ENCODE measurements at regions not wholly inside any gene's neighbourhood (a gene's known extent, or its start where the extent isn't known, plus 50 kb on each side); places are given as distances from the start of the nearest gene placed in this dataset.

DNA sequence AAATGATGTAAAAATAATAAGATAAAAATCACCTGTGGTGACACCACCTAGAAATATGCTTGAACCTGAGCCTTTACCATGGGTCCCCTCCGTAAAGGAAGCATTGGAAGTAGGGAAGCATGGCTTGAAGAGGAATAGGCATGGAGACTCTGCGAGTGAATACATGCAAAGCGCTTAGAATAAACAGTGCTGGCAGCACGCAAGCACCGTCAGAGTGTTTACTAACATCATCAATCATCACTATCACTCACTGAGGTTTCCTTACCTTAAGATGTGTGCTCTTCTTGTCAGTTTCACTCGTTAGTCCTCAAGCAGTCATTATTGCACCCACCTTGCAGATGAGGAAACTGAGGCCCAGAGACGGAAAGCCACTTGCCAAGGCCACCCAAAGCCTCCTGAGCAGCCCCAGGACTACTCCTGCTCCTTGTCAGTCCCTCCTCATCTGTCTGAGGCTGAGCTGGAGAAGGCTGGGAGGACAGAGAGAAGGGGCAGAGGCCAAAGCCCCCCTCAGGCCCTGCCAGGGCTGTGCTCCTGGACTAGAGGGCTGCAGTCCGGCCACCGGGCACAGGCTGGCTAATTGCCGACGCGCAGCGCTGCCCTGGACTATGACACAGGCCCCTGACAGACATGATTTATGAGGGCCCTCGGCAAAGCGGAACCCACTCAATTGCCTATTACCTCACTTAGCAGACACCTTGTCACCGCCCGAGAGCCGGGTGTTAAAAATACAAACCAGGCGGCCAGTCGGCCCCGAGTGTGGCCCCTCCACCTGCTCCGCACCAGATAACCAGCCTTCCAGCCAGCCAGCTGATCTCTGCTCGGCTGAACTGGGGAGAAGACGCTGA, 168.9 kb downstream of the MN1 start:
- DNase-seq (ENCODE audit: extremely low spot score in 2 of 2) = no peak
- H3K4me1 ChIP-seq = no peaks in the 10 kb centered on the region
- no peak overlapping the region for H3K27ac ChIP-seq
- no peak for TF ChIP-seq POLR2AphosphoS5 (IDR thresholded peaks at IDR 0.05; ENCODE audit: insufficient read depth in 1 of 2, low read depth in 1 of 2)
- no peak for TF ChIP-seq POLR2A (IDR thresholded peaks at IDR 0.05)
- TF ChIP-seq, protein P1, sequence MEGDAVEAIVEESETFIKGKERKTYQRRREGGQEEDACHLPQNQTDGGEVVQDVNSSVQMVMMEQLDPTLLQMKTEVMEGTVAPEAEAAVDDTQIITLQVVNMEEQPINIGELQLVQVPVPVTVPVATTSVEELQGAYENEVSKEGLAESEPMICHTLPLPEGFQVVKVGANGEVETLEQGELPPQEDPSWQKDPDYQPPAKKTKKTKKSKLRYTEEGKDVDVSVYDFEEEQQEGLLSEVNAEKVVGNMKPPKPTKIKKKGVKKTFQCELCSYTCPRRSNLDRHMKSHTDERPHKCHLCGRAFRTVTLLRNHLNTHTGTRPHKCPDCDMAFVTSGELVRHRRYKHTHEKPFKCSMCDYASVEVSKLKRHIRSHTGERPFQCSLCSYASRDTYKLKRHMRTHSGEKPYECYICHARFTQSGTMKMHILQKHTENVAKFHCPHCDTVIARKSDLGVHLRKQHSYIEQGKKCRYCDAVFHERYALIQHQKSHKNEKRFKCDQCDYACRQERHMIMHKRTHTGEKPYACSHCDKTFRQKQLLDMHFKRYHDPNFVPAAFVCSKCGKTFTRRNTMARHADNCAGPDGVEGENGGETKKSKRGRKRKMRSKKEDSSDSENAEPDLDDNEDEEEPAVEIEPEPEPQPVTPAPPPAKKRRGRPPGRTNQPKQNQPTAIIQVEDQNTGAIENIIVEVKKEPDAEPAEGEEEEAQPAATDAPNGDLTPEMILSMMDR (IDR thresholded peaks at IDR 0.05) = no peak
- intact Hi-C loops (cut with DNase I) = no loop called here
- no peaks in the 10 kb centered on the region for H3K27me3 ChIP-seq
- no peaks in the 10 kb centered on the region for H3K36me3 ChIP-seq
- H3K4me3 ChIP-seq = no peak overlapping the region
- no peaks in the 10 kb centered on the region for H3K9me3 ChIP-seq

DNA sequence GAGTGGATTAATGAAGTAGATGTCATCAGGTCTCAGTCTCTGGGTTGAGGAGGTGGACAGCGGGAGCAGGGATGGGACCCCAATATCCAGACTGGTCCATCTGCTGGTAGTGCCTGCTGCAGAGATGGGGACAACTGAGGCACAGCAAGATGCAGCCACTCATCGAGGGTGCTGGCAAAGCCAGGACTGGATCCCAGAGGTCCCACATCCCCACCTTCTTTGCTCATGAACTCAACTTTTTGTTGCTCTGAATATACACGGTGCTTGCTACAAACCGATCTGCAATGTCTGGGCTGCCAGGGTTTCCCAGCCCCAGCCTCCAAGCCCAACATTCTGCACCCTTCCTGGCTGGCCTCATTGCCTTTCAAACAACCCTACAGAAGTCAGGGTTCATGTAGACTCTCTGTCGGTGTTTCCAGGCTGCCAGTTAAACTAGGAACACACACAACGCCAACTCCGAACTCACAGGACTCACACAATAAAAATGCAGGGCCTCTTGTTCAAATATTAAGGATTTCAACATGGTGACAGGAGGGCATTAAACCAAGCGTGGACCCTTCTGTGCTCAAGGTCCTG, 168.2 kb downstream of the MN1 start:
- DNase-seq (ENCODE audit: extremely low spot score in 2 of 2) = no peak
- H3K27ac ChIP-seq = no peak overlapping the region
- TF ChIP-seq, protein P1 (IDR thresholded peaks at IDR 0.05) = no peak
- no peak for TF ChIP-seq POLR2AphosphoS5 (IDR thresholded peaks at IDR 0.05; ENCODE audit: insufficient read depth in 1 of 2, low read depth in 1 of 2)
- TF ChIP-seq POLR2A (IDR thresholded peaks at IDR 0.05) = no peak
- no peaks in the 10 kb centered on the region for H3K36me3 ChIP-seq
- H3K27me3 ChIP-seq = no peaks in the 10 kb centered on the region
- H3K4me1 ChIP-seq = no peaks in the 10 kb centered on the region
- intact Hi-C loops (cut with DNase I) = no loop called here
- H3K4me3 ChIP-seq = no peak overlapping the region
- no peaks in the 10 kb centered on the region for H3K9me3 ChIP-seq

DNA sequence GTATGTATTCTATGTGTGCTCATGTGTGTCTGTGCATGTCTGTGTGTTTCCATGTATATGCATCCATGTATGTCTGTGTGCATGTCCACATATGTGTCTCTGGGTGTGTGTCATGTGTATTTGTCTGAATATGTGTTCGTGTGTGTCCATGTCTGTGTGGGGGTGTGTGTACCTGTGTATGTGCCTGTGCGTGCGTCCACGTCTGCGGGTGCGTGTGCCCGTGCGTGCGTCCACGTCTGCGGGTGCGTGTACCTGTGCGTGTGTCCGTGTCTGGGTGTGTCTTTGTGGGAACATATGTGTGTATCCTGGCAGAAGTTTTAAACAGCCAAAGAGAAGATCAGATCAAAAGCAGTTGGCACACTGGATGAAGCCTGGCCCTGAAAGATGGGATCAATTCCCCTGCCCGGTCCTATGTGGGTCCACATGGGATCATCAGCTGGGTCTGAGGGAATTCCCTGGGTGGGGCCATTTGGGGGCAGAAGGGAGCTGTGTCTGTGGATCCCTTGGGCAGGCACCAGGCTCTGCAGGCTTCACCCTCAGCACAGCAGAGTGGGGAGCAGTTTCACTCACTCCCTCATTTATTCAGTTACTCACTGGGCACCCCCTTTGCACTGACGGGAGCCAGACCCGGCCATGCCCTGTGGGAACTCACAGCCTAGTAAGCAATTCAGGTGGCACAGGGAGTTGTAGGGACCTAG, 167.4 kb downstream of the MN1 start:
- DNase-seq (ENCODE audit: extremely low spot score in 2 of 2) = no peak
- TF ChIP-seq POLR2AphosphoS5 (IDR thresholded peaks at IDR 0.05; ENCODE audit: insufficient read depth in 1 of 2, low read depth in 1 of 2) (no peak), POLR2A (IDR thresholded peaks at IDR 0.05) (no peak)
- TF ChIP-seq, protein P1 (IDR thresholded peaks at IDR 0.05) = no peak
- no peaks in the 10 kb centered on the region for H3K27me3 ChIP-seq

DNA sequence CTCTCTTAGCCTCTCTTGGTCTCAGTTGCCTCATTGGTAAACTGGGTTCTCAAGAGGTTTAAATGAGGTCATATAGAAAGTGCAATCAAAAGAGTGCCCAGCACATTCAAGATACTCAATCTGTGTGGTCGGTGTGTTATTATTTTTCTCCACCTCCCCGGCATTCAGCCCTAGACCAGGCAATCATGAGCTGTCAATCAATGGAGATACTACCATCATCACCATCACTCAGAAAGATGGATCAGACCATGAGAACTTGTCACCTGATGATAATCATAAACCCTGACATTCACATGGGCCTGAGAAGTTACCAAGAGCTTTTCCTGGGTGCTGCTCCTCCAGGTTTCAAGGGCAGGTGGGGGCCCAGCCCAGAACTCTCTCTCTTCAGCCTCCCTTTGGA, 166.1 kb downstream of the MN1 start:
- TF ChIP-seq, protein P1 (IDR thresholded peaks at IDR 0.05) = no peak
- no peak for TF ChIP-seq POLR2AphosphoS5 (IDR thresholded peaks at IDR 0.05; ENCODE audit: insufficient read depth in 1 of 2, low read depth in 1 of 2)
- no peak for TF ChIP-seq POLR2A (IDR thresholded peaks at IDR 0.05)
- DNase-seq (ENCODE audit: extremely low spot score in 2 of 2) = no peak
- no peaks in the 10 kb centered on the region for H3K9me3 ChIP-seq
- no peaks in the 10 kb centered on the region for H3K27me3 ChIP-seq
- intact Hi-C loops (cut with DNase I) = no loop called here
- no peak overlapping the region for H3K27ac ChIP-seq
- no peaks in the 10 kb centered on the region for H3K36me3 ChIP-seq
- no peak overlapping the region for H3K4me3 ChIP-seq
- no peaks in the 10 kb centered on the region for H3K4me1 ChIP-seq

More for the DNA sequence above, 167.4 kb downstream of the MN1 start:
- no peaks in the 10 kb centered on the region for H3K9me3 ChIP-seq
- intact Hi-C loops (cut with DNase I) = no loop called here
- H3K4me3 ChIP-seq = no peak overlapping the region
- no peak overlapping the region for H3K27ac ChIP-seq
- H3K4me1 ChIP-seq = no peaks in the 10 kb centered on the region
- no peaks in the 10 kb centered on the region for H3K36me3 ChIP-seq

Data from vagina (tissue), 2 donors.